Kidney (tissue), 13 donors: ENCODE measurements at regions not wholly inside any gene's neighbourhood (a gene's known extent, or its start where the extent isn't known, plus 50 kb on each side); places are given as distances from the start of the nearest gene placed in this dataset.

Experiments used
- DNase-seq, 5 donors: peaks; one replicate each; pipeline ENCODE4 v3.0.0-alpha.2; 2013 to 2020
- FAIRE-seq: peaks from 2 replicates; lab custom pipeline; 2012; peaks lifted over from hg19 to GRCh38; lab: Jason Lieb, UNC
- H3K27ac ChIP-seq, 2 donors: one replicate each; pipeline ENCODE4 v1.7.0; 2013; ENCODE audit warnings: low read depth in 2 of 2, low read length in 2 of 2, inconsistent platforms in 1 of 2
- H3K27me3 ChIP-seq: one replicate; pipeline ENCODE4 v1.7.1; 2013; ENCODE audit warnings: low read length, inconsistent platforms; ENCODE audit not compliant: control insufficient read depth, insufficient read depth
- H3K36me3 ChIP-seq, 3 donors: one replicate each; pipeline versions ENCODE4 v1.7.0 to v1.7.1; 2013; ENCODE audit warnings: low read length in 3 of 3, control low read depth in 1 of 3, inconsistent platforms in 1 of 3; ENCODE audit not compliant: insufficient read depth in 3 of 3, control insufficient read depth in 2 of 3
- H3K4me1 ChIP-seq, 3 donors: one replicate each; pipeline versions ENCODE4 v1.7.0 to v1.7.1; 2013; ENCODE audit warnings: low read length in 3 of 3, inconsistent platforms in 1 of 3, low read depth in 1 of 3; ENCODE audit not compliant: control insufficient read depth in 2 of 3, insufficient read depth in 2 of 3
- H3K4me3 ChIP-seq, 3 donors: one replicate each; pipeline versions ENCODE4 v1.7.0 to v1.8.1; 2013; ENCODE audit warnings: low read length in 3 of 3, control low read depth in 1 of 3, inconsistent platforms in 1 of 3
- H3K9ac ChIP-seq, 3 donors: one replicate each; pipeline versions ENCODE4 v1.7.0 to v1.7.1; 2013; ENCODE audit warnings: low read length in 3 of 3, control low read depth in 1 of 3, inconsistent platforms in 1 of 3
- H3K9me3 ChIP-seq, 3 donors: one replicate each; pipeline versions ENCODE4 v1.7.0 to v1.7.1; 2013; ENCODE audit warnings: low read length in 3 of 3, control low read depth in 1 of 3, inconsistent platforms in 1 of 3; ENCODE audit not compliant: control insufficient read depth in 2 of 3, insufficient read depth in 1 of 3
- intact Hi-C: fragments of 100-400 bp; cut with DNase I; formaldehyde crosslinking; loops from one replicate; pipeline ENCODE4 v1.11.1; 2022
- TF ChIP-seq, protein P1 (sequence below): IDR thresholded peaks from 3 replicates; pipeline ENCODE4 v1.5.1; 2012; ENCODE audit warnings: mild to moderate bottlenecking, moderate library complexity, borderline replicate concordance; ENCODE audit not compliant: insufficient read depth; ENCODE audit errors: extremely low read depth
- donor health status: control.
- donor health status: control.
- donor health status: control.
- donor health status: control.
- donor health status: control.
- donor health status: DM: yes; HTN: yes; CAD: no.
- donor health status: Normal renal cell carcinoma (clear cell type).

DNA sequence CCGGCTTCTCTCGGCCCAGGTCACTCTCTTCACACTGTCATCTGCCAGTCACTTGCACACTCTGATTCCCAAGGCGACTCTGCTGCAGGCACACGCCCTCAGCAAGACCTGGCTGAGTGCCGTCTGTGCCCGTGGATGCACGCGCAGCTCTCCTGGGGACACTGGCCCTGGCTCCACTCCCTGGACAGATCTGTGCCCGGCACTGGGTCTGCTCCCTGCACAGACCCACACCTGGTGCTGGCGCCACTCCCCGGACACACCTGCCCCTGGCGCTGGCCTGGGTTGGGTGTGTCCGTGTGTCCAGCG lies 133.2 kb downstream of the DNAJB6 start:
- intact Hi-C loops = no loop called here
- no peaks in the 10 kb centered on the region for H3K36me3 ChIP-seq
- H3K4me3 ChIP-seq = no peak overlapping the region
- H3K4me1 ChIP-seq = no peaks in the 10 kb centered on the region
- DNase-seq (peak in 1 of 5 donors; percentile 2), FAIRE-seq (no peak)
- H3K27ac ChIP-seq = no peak overlapping the region
- peaks cover 11% of the 10 kb centered on the region for H3K27me3 ChIP-seq
- H3K9ac ChIP-seq = no peak overlapping the region
- H3K9me3 ChIP-seq = peaks cover 0 to 15% (median 0%) of the 10 kb centered on the region in 3 donors
- TF ChIP-seq, protein P1, sequence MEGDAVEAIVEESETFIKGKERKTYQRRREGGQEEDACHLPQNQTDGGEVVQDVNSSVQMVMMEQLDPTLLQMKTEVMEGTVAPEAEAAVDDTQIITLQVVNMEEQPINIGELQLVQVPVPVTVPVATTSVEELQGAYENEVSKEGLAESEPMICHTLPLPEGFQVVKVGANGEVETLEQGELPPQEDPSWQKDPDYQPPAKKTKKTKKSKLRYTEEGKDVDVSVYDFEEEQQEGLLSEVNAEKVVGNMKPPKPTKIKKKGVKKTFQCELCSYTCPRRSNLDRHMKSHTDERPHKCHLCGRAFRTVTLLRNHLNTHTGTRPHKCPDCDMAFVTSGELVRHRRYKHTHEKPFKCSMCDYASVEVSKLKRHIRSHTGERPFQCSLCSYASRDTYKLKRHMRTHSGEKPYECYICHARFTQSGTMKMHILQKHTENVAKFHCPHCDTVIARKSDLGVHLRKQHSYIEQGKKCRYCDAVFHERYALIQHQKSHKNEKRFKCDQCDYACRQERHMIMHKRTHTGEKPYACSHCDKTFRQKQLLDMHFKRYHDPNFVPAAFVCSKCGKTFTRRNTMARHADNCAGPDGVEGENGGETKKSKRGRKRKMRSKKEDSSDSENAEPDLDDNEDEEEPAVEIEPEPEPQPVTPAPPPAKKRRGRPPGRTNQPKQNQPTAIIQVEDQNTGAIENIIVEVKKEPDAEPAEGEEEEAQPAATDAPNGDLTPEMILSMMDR = no peak

DNA sequence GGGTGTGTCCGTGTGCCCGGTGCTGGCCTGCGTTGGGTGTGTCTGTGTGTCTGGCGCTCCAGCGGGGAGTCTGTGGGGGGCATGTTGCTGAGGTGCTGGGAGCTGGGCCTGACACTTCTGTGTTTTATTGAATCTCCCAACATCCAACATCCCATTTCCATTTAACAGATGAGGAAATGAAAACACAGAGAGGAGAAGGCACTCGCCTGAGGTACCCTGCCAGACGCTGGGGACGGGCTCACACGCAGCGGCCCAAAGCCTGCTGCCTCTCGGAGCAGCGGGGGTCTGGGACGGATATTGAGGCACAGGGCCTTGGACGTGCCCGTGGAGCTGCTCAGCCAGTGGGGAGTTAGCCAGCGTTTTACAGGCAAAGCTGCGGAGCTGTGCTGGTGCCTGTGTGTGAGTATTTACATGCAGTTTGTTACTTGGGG lies 133.9 kb downstream of the DNAJB6 start:
- Histone ChIP-seq H3K9me3 (peaks cover 0 to 15% (median 0%) of the 10 kb centered on the region in 3 donors), H3K27ac (no peak overlapping the region), H3K4me1 (no peaks in the 10 kb centered on the region), H3K4me3 (no peak overlapping the region), H3K27me3 (peaks cover 11% of the 10 kb centered on the region), H3K36me3 (no peaks in the 10 kb centered on the region), H3K9ac (no peak overlapping the region)
- TF ChIP-seq, protein P1 = no peak
- intact Hi-C loops = no loop called here
- FAIRE-seq = no peak
- DNase-seq = peak in 2 of 5 donors; percentile 5 to 6

DNA sequence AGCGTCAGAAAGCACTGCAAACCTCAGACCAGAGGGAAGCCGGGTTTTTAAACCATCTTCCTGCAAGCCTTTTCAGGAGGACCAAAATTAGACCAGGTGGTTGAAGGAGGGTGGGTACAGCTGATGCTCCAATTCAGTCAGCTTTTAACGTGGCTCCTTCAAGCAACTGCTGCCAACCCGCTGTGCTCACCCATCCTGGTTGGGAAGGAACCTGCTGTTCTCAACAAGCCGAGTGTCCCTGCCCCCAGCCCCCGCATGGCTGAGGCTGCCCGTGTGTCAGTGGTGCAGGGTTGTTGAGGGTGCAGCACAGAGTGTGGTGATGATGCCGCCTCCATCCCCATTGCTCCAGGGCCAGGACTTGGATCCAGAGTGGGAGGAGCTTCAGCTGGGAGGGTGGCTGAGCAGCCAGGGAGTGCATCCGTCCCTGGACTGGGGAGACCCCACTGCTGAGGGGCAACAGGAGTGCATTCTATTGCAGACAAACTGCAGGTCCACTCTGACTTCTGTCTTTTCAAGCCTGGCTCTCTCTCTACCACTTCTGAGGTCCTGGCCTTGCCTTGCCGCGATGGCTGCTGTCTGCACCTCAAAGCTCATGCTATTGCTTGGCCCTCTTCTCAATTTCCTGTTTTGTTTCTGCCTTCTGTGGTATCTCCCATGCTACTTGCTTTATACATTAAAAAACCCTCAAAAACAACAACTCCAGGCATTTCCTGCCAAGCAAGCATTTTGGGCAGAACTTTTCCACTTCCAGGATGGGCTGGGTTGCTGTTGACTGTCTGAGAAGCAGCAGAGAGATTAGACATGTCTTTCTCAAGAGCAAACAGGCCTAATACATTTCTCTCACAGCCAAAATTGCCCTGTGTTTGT lies 134.7 kb downstream of the DNAJB6 start:
- H3K4me1 ChIP-seq = no peaks in the 10 kb centered on the region
- TF ChIP-seq, protein P1 = no peak
- H3K9me3 ChIP-seq = peaks cover 0 to 15% (median 0%) of the 10 kb centered on the region in 3 donors
- H3K27me3 ChIP-seq = peaks cover 8% of the 10 kb centered on the region
- H3K36me3 ChIP-seq = no peaks in the 10 kb centered on the region
- H3K4me3 ChIP-seq = no peak overlapping the region
- intact Hi-C loops = no loop called here
- no peak overlapping the region for H3K27ac ChIP-seq
- H3K9ac ChIP-seq = no peak overlapping the region
- FAIRE-seq = no peak
- DNase-seq = peak in 2 of 5 donors; percentile 6 to 19
